HCT116 (cell line): ENCODE measurements at regions not wholly inside any gene's neighbourhood (a gene's known extent, or its start where the extent isn't known, plus 50 kb on each side); places are given as distances from the start of the nearest gene placed in this dataset.

Source experiments
- ATAC-seq: fragments of 200-7000 bp; cut with Tn5 transposase; 2 replicates; pipeline ENCODE4 v1.9.1; 2020; ENCODE audit warnings: mild to moderate bottlenecking, moderate library complexity
- BruUV-seq: library from RNA; stranded (reverse); fragments of 400-500 nt; replicated peaks from 2 replicates; lab custom pipeline; 2021; lab: Mats Ljungman, UMichigan
- CTCF ChIA-PET: fragments of 300-600 bp; sonication (Branson Sonifier 250); formaldehyde crosslinking; loops from one replicate; lab custom pipeline; 2021; ENCODE audit warnings: antibody characterized with exemption; lab: Charles Lee
- POLR2A ChIA-PET: fragments of 300-600, 350-600 bp; sonication (Branson Sonifier 250); formaldehyde crosslinking; loops from one replicate; lab custom pipeline; 2021; ENCODE audit warnings: antibody characterized with exemption; lab: Charles Lee
- RAD21 ChIA-PET, 2 experiments: fragments of 300-600 bp; sonication (Branson Sonifier 250); formaldehyde crosslinking; loops; one replicate each; lab custom pipeline; 2023; ENCODE audit warnings: low total read pairs in 2 of 2; ENCODE audit not compliant: uncharacterized antibody in 2 of 2, unreplicated experiment in 2 of 2, low non-redundant PET in 1 of 2; lab: Charles Lee
- DNase-seq: peaks from one replicate; pipeline ENCODE4 v3.0.0-alpha.2; 2010; ENCODE audit warnings: low read depth, low spot score
- H2AFZ ChIP-seq: fragments of 200-600 bp; shearing (Covaris generic), sonication (generic); 2 replicates; pipeline ENCODE4 v1.6.1; 2017; ENCODE audit warnings: low read depth, mixed run types, mixed read lengths, antibody characterized with exemption, low read length; ENCODE audit not compliant: poor library complexity, severe bottlenecking
- H3K27ac ChIP-seq: 2 replicates; pipeline ENCODE4 v1.5.1; 2012; ENCODE audit warnings: low read depth, low read length
- H3K27me3 ChIP-seq: fragments of 200-600 bp; sonication (generic); 2 replicates; pipeline ENCODE4 v1.6.1; 2016; ENCODE audit warnings: mixed run types, low read length, mixed read lengths; ENCODE audit not compliant: insufficient read depth
- H3K36me3 ChIP-seq, 2 experiments: fragments of 200-500 bp in 1 of 2; fragments of 200-600 bp in 1 of 2; sonication (Bioruptor generic) in 1 of 2; sonication (generic) in 1 of 2; 2 replicates each; pipeline versions ENCODE4 v1.5.1 to v1.6.1; 2014 to 2016; ENCODE audit warnings: low read length in 2 of 2, inconsistent platforms in 1 of 2, mixed read lengths in 1 of 2, mixed run types in 1 of 2; ENCODE audit not compliant: insufficient read depth in 2 of 2, control insufficient read depth in 1 of 2
- H3K4me1 ChIP-seq, 2 experiments: fragments of 200-600 bp in 1 of 2; sonication (generic) in 1 of 2; 2 replicates each; pipeline versions ENCODE4 v1.5.1 to v1.6.1; 2012 to 2017; ENCODE audit warnings: low read length in 2 of 2, inconsistent platforms in 1 of 2, mild to moderate bottlenecking in 1 of 2, mixed read lengths in 1 of 2, mixed run types in 1 of 2, moderate library complexity in 1 of 2; ENCODE audit not compliant: insufficient read depth in 2 of 2, control insufficient read depth in 1 of 2
- H3K4me2 ChIP-seq: fragments of 200-600 bp; sonication (generic); 2 replicates; pipeline ENCODE4 v1.6.1; 2017; ENCODE audit warnings: mixed run types, low read length, mixed read lengths
- H3K4me3 ChIP-seq, 2 experiments: fragments of 200-600 bp in 1 of 2; sonication (generic) in 1 of 2; replicated peaks in 1 of 2; 2 replicates each; pipeline ENCODE4 v1.5.1; 2011 to 2016; ENCODE audit warnings: low read length in 2 of 2, control low read depth in 1 of 2, low read depth in 1 of 2, mild to moderate bottlenecking in 1 of 2, mixed read lengths in 1 of 2, mixed run types in 1 of 2
- H3K79me2 ChIP-seq: fragments of 200-600 bp; sonication (generic); 2 replicates; pipeline ENCODE4 v1.6.1; 2017; ENCODE audit warnings: mild to moderate bottlenecking, mixed run types, low read length, moderate library complexity, mixed read lengths; ENCODE audit not compliant: insufficient read depth
- H3K9ac ChIP-seq: fragments of 200-600 bp; sonication (generic); 2 replicates; pipeline ENCODE4 v1.6.1; 2016; ENCODE audit warnings: low read length, mixed read lengths
- H3K9me2 ChIP-seq: fragments of 200-600 bp; sonication (generic), shearing (Covaris generic); 2 replicates; pipeline ENCODE4 v1.6.1; 2017; ENCODE audit warnings: mixed run types, mild to moderate bottlenecking, moderate library complexity; ENCODE audit not compliant: insufficient read depth
- H3K9me3 ChIP-seq, 2 experiments: fragments of 200-500 bp in 1 of 2; fragments of 200-600 bp in 1 of 2; sonication (Bioruptor generic) in 1 of 2; sonication (generic) in 1 of 2; 2 replicates each; pipeline ENCODE4 v1.6.1; 2014 to 2017; ENCODE audit warnings: low read length in 2 of 2, mixed read lengths in 2 of 2, inconsistent platforms in 1 of 2, low read depth in 1 of 2, mild to moderate bottlenecking in 1 of 2, mixed run types in 1 of 2, moderate library complexity in 1 of 2; ENCODE audit not compliant: control insufficient read depth in 1 of 2, insufficient read depth in 1 of 2
- H4K20me1 ChIP-seq: fragments of 200-600 bp; sonication (generic), shearing (Covaris generic); 2 replicates; pipeline ENCODE4 v1.6.1; 2017; ENCODE audit warnings: mixed run types, mild to moderate bottlenecking, moderate library complexity; ENCODE audit not compliant: insufficient read depth
- FOSL1 ChIP-seq: IDR thresholded peaks from 2 replicates; pipeline ENCODE4 v1.6.1; 2012; ENCODE audit warnings: low read depth
- POLR2AphosphoS5 ChIP-seq: IDR thresholded peaks from 2 replicates; pipeline ENCODE4 v1.6.1; 2011; ENCODE audit warnings: mild to moderate bottlenecking, low read depth, low read length, moderate library complexity
- SP1 ChIP-seq: IDR thresholded peaks from 2 replicates; pipeline ENCODE4 v1.6.1; 2012; ENCODE audit warnings: low read depth
- YY1 ChIP-seq: IDR thresholded peaks from 2 replicates; pipeline ENCODE4 v1.6.1; 2011; ENCODE audit warnings: low read length, low read depth, moderate library complexity, mild to moderate bottlenecking; ENCODE audit not compliant: insufficient replicate concordance; ENCODE audit errors: extremely low read depth
- ZFX ChIP-seq: fragments of 450-650 bp; IDR thresholded peaks from 2 replicates; pipeline ENCODE4 v1.6.1; 2017
- intact Hi-C: fragments of 100-400 bp; cut with micrococcal nuclease; formaldehyde crosslinking; loops from 2 replicates; pipeline ENCODE4 v1.10.0; 2022
- TF ChIP-seq, protein P1 (sequence below): IDR thresholded peaks from 2 replicates; pipeline ENCODE4 v1.6.1; 2012

DNA sequence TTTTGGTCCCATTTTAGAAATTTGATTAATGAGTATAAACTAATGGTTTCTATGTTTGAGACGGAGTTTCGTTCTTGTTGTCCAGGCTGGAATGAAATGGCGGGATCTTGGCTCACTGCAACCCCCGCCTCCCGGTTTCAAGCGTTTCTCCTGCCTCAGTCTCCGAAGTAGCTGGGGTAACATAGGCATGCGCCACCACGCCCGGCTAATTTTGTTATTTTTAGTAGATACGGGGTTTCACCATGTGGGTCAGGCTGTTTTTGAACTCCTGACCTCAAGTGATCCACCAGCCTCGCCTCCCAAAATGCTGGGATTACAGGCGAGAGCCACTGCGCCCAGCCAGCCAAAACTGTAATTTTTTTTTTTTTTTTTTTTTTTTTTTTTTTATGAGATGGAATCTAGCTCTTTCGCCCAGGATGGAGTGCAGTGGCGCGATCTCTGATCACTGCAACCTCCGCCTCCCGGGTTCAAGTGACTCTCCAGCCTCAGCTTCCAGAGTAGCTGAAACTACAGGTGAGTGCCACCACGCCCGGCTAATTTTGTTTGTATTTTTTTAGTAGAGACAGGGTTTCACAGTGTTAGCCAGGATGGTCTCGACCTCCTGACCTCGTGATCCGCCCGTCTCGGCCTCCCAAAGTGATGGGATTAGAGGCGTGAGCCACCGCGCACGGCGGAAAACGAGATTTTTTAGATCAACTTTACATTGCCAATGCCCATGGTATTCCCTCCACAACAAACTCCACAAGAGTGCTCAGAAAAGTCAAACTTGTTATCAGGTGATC lies 127.8 kb downstream of the HFE start:
- POLR2A ChIA-PET: interaction anchor here (1.1 to 2.2 kb wide), 2 partner anchors 11 to 17 kb away, joined by 3 to 11 read pairs; a partner anchor contains a TSS
- Histone ChIP-seq H3K9ac (no peak overlapping the region), H3K4me1 (peaks cover 0 to 4% of the 10 kb centered on the region in 2 experiments; a peak in 1 of 4 replicates), H3K4me3 (no peak overlapping the region), H2AFZ (no peak overlapping the region), H3K4me2 (no peak overlapping the region), H3K79me2 (no peaks in the 10 kb centered on the region), H3K27me3 (no peaks in the 10 kb centered on the region), H3K27ac (no peak overlapping the region), H4K20me1 (no peaks in the 10 kb centered on the region), H3K36me3 (no peaks in the 10 kb centered on the region), H3K9me2 (no peaks in the 10 kb centered on the region), H3K9me3 (peaks cover 0 to 3% of the 10 kb centered on the region in 2 experiments; a peak in 1 of 4 replicates)
- RAD21 ChIA-PET: no interaction called here
- no peak for TF ChIP-seq FOSL1
- TF ChIP-seq POLR2AphosphoS5: no peak
- BruUV-seq: no TSS peak
- DNase-seq (no peak), ATAC-seq (no peak)
- intact Hi-C loops: no loop called here
- CTCF ChIA-PET: no interaction called here

DNA sequence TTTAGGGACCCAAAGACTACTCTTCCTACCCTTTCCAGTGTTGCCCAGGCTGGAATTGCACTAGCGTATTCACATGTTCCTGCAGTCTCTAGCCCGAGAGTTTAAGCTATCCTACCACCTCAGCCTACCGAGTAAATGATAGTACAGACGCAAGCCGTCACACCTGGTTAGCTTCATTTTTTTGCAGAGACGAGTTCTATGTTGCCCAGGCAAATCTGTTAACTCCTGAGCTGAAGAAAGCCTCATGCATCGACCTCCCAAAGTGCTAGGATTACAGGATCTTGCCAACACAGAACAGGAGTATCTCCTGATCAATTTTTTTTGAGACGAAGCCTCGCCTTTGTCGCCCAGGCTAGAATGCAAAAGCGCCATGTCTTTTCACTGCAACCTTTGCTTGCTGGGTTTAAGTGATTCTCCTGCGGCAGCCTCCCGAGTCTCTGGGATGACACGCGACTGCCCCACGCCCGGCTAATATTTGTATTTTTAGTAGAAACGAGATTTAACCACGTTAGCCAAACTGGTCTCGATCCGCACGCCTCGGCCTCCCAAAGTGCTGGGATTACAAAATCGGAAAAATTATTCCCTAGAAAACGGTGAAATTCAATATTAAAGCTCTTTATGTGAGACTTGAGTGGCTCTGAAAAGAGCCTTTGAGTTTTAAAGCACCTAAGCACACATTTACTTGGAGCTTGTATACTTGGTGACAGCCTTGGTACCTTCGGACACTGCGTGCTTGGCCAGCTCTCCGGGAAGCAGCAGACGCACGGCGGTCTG lies 128.5 kb downstream of the HFE start:
- Histone ChIP-seq H3K9me2 (no peaks in the 10 kb centered on the region), H3K9me3 (peaks cover 0 to 3% of the 10 kb centered on the region in 2 experiments; a peak in 1 of 4 replicates), H3K9ac (no peak overlapping the region), H4K20me1 (no peaks in the 10 kb centered on the region), H3K4me1 (peaks cover 0 to 7% of the 10 kb centered on the region in 2 experiments; a peak in 1 of 4 replicates), H3K4me3 (no peak overlapping the region), H3K27me3 (no peaks in the 10 kb centered on the region), H3K79me2 (no peaks in the 10 kb centered on the region), H3K27ac (no peak overlapping the region), H2AFZ (no peak overlapping the region), H3K36me3 (no peaks in the 10 kb centered on the region), H3K4me2 (no peak overlapping the region)
- BruUV-seq: no TSS peak
- RAD21 ChIA-PET: no interaction called here
- CTCF ChIA-PET: no interaction called here
- ATAC-seq (no peak), DNase-seq (no peak)
- POLR2A ChIA-PET: interaction anchor here (1.1 to 2.2 kb wide), 4 partner anchors 11 to 57 kb away, joined by 3 to 11 read pairs (median 5); a partner anchor contains a TSS
- TF ChIP-seq, protein P1, sequence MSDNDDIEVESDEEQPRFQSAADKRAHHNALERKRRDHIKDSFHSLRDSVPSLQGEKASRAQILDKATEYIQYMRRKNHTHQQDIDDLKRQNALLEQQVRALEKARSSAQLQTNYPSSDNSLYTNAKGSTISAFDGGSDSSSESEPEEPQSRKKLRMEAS: no peak
- TF ChIP-seq ZFX (no peak), YY1 (no peak), SP1 (no peak)
- intact Hi-C loops: no loop called here
